ENCODE measurements at regions not wholly inside any gene's neighbourhood (a gene's known extent, or its start where the extent isn't known, plus 50 kb on each side); places are given as distances from the start of the nearest gene placed in this dataset.

DNA sequence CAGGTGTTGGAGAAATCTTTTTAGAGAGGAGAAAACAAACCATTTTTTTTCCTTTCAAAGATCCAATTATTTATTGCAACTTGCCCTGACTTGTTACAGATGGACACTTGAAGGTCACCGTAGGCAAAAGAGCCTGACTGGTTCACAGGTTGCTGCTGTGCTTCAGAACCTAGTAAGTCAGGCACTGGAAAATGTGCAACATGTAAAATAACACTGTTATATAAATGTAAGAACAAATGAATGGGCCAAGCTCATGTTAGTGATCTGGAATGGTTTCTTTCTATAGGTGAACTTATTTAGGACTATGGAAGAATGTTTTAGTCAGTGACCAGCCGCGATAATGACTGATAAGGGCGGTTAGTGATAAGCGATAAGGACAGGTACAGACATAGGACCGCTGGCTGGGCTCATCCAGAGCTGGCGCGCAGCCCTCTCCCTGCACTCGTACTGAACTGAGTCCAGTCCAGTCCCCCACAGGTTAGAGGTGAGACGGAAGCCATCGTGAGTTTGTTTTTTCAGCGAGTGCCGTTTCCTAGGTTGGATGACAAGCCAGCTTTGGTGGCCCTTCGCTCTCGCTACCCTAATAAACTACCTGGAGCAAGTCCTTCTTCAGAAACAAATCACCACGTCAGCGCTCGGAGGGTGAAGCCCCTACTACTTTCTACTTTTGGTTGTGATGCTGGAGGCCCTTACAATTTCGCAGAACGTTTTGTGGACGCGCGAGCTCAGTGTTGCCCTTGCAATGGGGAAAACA lies 94.4 kb upstream of the PRDM1 start:
- H3K4me1 Mint-ChIP-seq (ENCODE audit: low read depth), result peaks cover 37% of the 10 kb centered on the region
- intact Hi-C loops (cut with DNase I, micrococcal nuclease), result loop anchor here (1.0 to 10.0 kb wide), 6 partner anchors 95 to 543 kb away; partner anchors contain the start of gene PRDM1 (in 1 of the 2)
- H3K36me3 Mint-ChIP-seq (ENCODE audit: low read depth), result peaks cover 15% of the 10 kb centered on the region
- ATAC-seq (ENCODE audit: poor library complexity), result peak; percentile 32
- TF ChIP-seq, protein P1, sequence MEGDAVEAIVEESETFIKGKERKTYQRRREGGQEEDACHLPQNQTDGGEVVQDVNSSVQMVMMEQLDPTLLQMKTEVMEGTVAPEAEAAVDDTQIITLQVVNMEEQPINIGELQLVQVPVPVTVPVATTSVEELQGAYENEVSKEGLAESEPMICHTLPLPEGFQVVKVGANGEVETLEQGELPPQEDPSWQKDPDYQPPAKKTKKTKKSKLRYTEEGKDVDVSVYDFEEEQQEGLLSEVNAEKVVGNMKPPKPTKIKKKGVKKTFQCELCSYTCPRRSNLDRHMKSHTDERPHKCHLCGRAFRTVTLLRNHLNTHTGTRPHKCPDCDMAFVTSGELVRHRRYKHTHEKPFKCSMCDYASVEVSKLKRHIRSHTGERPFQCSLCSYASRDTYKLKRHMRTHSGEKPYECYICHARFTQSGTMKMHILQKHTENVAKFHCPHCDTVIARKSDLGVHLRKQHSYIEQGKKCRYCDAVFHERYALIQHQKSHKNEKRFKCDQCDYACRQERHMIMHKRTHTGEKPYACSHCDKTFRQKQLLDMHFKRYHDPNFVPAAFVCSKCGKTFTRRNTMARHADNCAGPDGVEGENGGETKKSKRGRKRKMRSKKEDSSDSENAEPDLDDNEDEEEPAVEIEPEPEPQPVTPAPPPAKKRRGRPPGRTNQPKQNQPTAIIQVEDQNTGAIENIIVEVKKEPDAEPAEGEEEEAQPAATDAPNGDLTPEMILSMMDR (IDR thresholded peaks at IDR 0.05), result no peak
- peak in 8 of 14 experiments; percentile 15 to 51 (median 22) for DNase-seq
- Histone ChIP-seq H3K9me3 (ENCODE audit: control insufficient read depth in 1 of 2, insufficient read depth in 1 of 2, low read length in 2 of 2) (peaks cover 0 to 9% of the 10 kb centered on the region in 2 experiments), H3K27me3 (ENCODE audit: control insufficient read depth in 1 of 2, insufficient read depth in 2 of 2, low read length in 2 of 2) (peaks cover 14 to 52% of the 10 kb centered on the region in 2 experiments), H3K27ac (ENCODE audit: low read depth in 1 of 2, low read length in 2 of 2) (peak overlapping the region; percentile 66 to 71), H3K4me3 (ENCODE audit: low read length) (peak overlapping the region; percentile 86), H3K36me3 (ENCODE audit: insufficient read depth, low read length) (no peaks in the 10 kb centered on the region), H3K4me1 (ENCODE audit: insufficient read depth, low read length) (peaks cover 41% of the 10 kb centered on the region)
- peak overlapping the region; percentile 92 for H3K4me3 Mint-ChIP-seq
- H3K27me3 Mint-ChIP-seq, result peaks cover 87% of the 10 kb centered on the region
- peak overlapping the region; percentile 83 for H3K27ac Mint-ChIP-seq
- H3K9me3 Mint-ChIP-seq, result no peaks in the 10 kb centered on the region
- CTCF ChIA-PET, result interaction anchor here (1.0 to 3.6 kb wide), 4 partner anchors 23 to 1037 kb away, joined by 3 to 12 read pairs (median 6); partner anchors contain the start of genes MTRES1 and PRDM1
- POLR2A ChIA-PET, result interaction anchor here (0.7 to 5.4 kb wide), 26 partner anchors 9 to 1369 kb away, joined by 3 to 66 read pairs (median 5); partner anchors contain the start of genes ATG5 and PRDM1

DNA sequence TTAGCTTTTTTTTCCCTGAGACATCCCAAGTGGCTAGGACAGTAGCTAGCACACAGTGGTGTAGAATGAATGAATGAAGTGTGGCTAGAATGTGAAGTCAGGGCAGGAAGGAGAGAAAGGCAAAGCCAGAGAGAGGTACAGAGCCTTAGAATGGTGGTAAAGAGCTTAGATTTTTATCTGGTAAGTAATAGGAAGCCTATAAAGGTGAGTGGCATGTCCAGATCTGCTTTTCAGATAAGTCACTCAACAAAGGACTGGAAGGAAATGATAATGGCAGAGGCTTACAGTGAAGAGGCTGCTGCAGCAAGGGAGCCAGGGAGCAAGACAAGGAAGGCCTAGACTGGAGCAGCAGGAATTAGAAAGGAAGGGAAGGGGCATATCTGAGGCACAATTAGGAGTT lies 96.0 kb upstream of the PRDM1 start:
- H3K27me3 ChIP-seq (ENCODE audit: control insufficient read depth in 1 of 2, insufficient read depth in 2 of 2, low read length in 2 of 2), result peaks cover 25 to 52% of the 10 kb centered on the region in 2 experiments
- Mint-ChIP-seq H3K4me3 (peak overlapping the region; percentile 52), H3K9me3 (no peaks in the 10 kb centered on the region), H3K27ac (no peak overlapping the region), H3K4me1 (ENCODE audit: low read depth) (peaks cover 40% of the 10 kb centered on the region), H3K27me3 (peaks cover 87% of the 10 kb centered on the region), H3K36me3 (ENCODE audit: low read depth) (peaks cover 15% of the 10 kb centered on the region)
- no peaks in the 10 kb centered on the region for H3K36me3 ChIP-seq (ENCODE audit: insufficient read depth, low read length)
- H3K27ac ChIP-seq (ENCODE audit: low read depth in 1 of 2, low read length in 2 of 2), result no peak overlapping the region
- POLR2A ChIA-PET, result interaction anchor here (0.6 to 2.0 kb wide), 4 partner anchors 8 to 108 kb away, joined by 3 to 9 read pairs (median 5); no protein-coding TSS in a partner anchor
- no peak for DNase-seq
- TF ChIP-seq, protein P1 (IDR thresholded peaks at IDR 0.05), result no peak
- no peak overlapping the region for H3K4me3 ChIP-seq (ENCODE audit: low read length)
- intact Hi-C loops (cut with DNase I, micrococcal nuclease), result loop anchor here (5.0 to 10.0 kb wide), 2 partner anchors 232 to 545 kb away; no protein-coding TSS in a partner anchor
- ATAC-seq (ENCODE audit: poor library complexity), result no peak
- peaks cover 0 to 16% of the 10 kb centered on the region in 2 experiments for H3K9me3 ChIP-seq (ENCODE audit: control insufficient read depth in 1 of 2, insufficient read depth in 1 of 2, low read length in 2 of 2)
- H3K4me1 ChIP-seq (ENCODE audit: insufficient read depth, low read length), result peaks cover 51% of the 10 kb centered on the region
- CTCF ChIA-PET, result interaction anchor here (1.0 to 1.5 kb wide), 3 partner anchors 10 to 233 kb away, joined by 3 to 4 read pairs (median 3); no protein-coding TSS in a partner anchor

DNA sequence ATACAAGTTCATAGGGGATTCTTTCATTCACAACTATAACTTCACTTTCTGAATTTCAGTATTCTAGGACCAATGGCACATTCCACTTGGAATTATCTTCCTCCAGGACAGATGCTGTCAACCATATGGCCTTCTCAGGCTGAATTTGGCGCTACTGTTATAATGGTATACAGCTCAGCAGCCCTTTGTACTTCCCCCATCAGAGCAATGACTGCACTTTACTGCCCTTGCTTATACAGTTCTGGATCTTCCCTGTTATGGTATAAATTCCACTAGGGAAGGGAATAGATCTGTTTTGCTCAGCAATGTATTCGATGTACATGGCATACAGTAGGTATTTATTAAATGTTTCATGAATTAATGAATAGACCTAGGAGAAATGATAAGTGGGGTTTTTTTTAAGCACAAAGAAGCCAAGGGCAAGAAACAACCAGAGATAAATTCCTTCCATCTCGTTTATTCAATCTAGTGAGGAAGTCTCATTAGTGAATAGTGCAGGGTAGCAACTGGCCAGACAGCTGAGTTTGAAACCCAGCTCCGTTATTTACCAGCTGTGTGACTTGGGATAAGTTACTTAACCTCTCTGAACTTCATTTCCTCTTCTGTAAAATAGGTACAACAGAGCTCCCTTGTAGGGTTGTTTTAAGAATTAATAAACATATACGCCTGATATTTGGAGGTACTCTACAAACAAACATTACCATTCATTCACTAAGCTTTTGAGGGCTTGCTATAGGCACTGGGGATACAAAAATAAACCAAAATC lies 97.1 kb upstream of the PRDM1 start:
- H3K4me3 ChIP-seq (ENCODE audit: low read length), result no peak overlapping the region
- peaks cover 12% of the 10 kb centered on the region for H3K36me3 Mint-ChIP-seq (ENCODE audit: low read depth)
- peaks cover 36% of the 10 kb centered on the region for H3K4me1 Mint-ChIP-seq (ENCODE audit: low read depth)
- no peak overlapping the region for H3K4me3 Mint-ChIP-seq
- H3K27ac Mint-ChIP-seq, result no peak overlapping the region
- no peak overlapping the region for H3K27ac ChIP-seq (ENCODE audit: low read depth in 1 of 2, low read length in 2 of 2)
- peaks cover 40% of the 10 kb centered on the region for H3K4me1 ChIP-seq (ENCODE audit: insufficient read depth, low read length)
- no peaks in the 10 kb centered on the region for H3K9me3 Mint-ChIP-seq
- TF ChIP-seq, protein P1 (IDR thresholded peaks at IDR 0.05), result no peak
- intact Hi-C loops (cut with DNase I, micrococcal nuclease), result loop anchor here in 1 of 2 experiments (10.0 kb wide), 1 partner anchor 1036 kb away; the partner anchor contains the start of gene MTRES1
- no peaks in the 10 kb centered on the region for H3K36me3 ChIP-seq (ENCODE audit: insufficient read depth, low read length)
- H3K27me3 ChIP-seq (ENCODE audit: control insufficient read depth in 1 of 2, insufficient read depth in 2 of 2, low read length in 2 of 2), result peaks cover 31 to 55% of the 10 kb centered on the region in 2 experiments
- ATAC-seq (ENCODE audit: poor library complexity) (no peak), DNase-seq (no peak)
- ChIA-PET POLR2A (interaction anchor here (1.0 to 2.0 kb wide), 2 partner anchors 21 to 109 kb away, joined by 3 to 9 read pairs; no protein-coding TSS in a partner anchor), CTCF (interaction anchor here (0.7 to 1.5 kb wide), 5 partner anchors 12 to 234 kb away, joined by 3 to 5 read pairs (median 3); partner anchors contain the start of gene PRDM1)
- peaks cover 0 to 10% of the 10 kb centered on the region in 2 experiments for H3K9me3 ChIP-seq (ENCODE audit: control insufficient read depth in 1 of 2, insufficient read depth in 1 of 2, low read length in 2 of 2)
- peaks cover 88% of the 10 kb centered on the region for H3K27me3 Mint-ChIP-seq
